G401.6 (cell line): ENCODE measurements at regions not wholly inside any gene's neighbourhood (a gene's known extent, or its start where the extent isn't known, plus 50 kb on each side); places are given as distances from the start of the nearest gene placed in this dataset.
"Not testable (repeated sequence)": the region's sequence is repeated elsewhere in the genome, so short reads cannot be mapped to it uniquely, and the experiment has no call there.

Experiments
- FAIRE-seq: peaks from 2 replicates; lab custom pipeline; 2012; peaks lifted over from hg19 to GRCh38; lab: Jason Lieb, UNC

DNA sequence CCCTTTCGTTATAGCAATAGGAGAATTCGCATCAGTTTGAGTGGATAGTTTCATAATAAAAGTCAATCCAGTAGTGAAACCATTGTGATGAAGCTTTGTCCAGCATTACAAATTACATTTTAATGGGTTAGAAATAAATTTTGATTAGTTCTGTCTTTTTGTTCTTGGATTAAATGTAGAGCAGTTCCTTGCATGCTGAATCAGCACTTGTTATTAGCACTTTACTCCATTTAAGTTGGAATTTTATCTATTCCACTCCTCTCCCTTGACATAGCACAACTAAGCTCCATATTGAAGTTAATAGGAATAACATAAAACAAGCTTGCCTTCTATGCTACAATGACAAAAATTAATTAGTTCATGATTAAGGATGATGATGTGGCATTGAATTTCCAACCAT, 624.1 kb downstream of the CCDC85A start:
- no peak for FAIRE-seq

DNA sequence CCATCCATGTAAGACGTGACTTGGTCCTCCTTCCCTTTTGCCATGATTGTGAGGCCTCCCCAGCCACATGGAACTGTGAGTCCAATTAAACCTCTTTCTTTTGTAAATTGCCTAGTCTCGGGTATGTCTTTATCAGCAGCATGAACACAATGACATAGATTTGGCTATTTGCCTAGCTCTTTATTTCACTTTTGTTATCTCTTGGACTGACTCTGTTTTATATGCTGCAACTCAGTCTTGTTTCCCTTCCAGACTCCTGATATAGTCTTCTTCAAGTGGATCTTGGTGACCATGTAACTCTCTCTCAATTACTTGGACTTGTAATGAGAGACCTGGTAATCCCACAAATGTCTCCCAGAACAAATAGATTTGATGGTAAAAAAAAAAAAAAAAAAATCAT, 627.6 kb downstream of the CCDC85A start:
- FAIRE-seq, result no peak

- FAIRE-seq, result no peak
Measured at GRCh38 chr2:56812432-56812831, 628.6 kb downstream of the CCDC85A start.

DNA sequence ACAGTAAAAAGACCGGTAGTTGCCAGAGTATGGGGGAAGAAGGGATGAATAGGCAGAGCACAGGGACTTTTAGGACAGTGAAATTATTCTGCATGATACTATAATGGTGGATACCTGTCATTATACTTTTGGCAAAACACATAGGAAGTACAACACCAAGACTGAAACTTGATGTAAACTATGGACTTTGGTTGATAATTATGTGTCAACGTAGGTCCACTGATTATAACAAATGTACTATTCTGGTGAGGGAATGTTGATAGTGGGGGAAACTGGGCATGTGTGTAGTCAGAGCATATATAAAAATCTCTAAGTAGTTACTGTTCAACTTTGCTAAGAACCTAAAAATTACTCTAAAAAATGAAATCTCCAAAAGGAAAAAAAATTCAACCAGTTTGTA, 629.7 kb downstream of the CCDC85A start:
- no peak for FAIRE-seq

DNA sequence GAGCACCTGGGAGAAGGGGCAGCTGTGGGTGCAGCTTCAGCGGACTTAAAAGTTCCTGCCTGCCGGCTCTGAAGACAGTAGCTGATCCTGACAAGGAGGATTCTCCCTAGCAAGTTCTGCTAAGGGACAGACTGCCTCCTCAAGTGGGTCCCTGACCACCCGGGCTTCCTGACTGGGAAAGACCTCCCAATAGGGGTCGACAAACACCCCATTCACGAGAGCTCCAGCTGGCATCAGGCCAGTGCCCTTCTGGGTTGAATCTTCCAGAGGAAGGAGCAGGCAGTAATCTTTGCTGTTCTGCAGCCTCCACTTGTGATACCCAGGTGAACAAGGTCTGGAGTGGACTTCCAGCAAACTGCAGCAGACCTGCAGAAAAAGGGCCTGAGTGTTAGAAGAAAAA, 632.9 kb downstream of the CCDC85A start:
- FAIRE-seq, result no peak

GRCh38 chr2:56831780-56832179, 648.0 kb downstream of the CCDC85A start:
- FAIRE-seq, result no peak

DNA sequence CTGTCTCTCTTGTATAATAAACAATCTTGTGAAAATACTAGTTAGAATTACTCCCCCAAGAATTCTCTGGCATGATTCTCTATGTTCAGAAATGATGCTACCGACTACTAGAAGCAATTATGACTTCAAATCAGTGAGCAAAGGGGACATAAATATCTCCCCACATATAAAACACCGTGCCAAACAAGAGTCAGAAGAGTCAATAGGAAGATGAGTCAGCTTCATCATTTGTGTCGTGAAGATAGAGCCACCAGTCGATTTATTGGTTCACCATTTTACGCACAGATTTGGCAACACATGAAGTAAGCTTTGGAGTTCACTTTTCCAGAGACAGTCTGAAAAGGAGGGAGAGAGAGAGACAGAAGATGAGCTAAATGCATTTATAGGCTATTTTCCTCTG, 650.9 kb downstream of the CCDC85A start:
- FAIRE-seq, result no peak

- not testable (repeated sequence) for FAIRE-seq
Measured at GRCh38 chr2:56840009-56840408, 656.2 kb downstream of the CCDC85A start.

GRCh38 chr2:56860991-56861390, 677.2 kb downstream of the CCDC85A start:
- FAIRE-seq, result no peak

DNA sequence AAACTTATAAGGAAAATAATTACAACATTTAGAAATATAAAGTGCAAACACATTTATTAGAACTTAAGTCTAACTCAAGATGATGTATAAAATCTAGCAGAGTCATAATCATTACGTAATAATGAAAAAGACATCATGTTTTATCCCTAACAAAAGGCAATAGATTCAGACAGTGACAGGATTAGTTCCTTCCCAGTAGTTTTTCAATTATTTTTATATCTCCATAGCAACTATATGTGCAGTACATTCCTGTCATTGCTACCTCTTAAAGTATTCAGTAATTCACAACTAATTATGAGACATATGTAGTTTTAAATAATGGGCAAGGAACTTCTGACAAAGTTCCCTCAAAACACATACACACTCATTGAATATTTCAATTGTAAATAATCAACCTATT, 687.9 kb downstream of the CCDC85A start:
- no peak for FAIRE-seq

DNA sequence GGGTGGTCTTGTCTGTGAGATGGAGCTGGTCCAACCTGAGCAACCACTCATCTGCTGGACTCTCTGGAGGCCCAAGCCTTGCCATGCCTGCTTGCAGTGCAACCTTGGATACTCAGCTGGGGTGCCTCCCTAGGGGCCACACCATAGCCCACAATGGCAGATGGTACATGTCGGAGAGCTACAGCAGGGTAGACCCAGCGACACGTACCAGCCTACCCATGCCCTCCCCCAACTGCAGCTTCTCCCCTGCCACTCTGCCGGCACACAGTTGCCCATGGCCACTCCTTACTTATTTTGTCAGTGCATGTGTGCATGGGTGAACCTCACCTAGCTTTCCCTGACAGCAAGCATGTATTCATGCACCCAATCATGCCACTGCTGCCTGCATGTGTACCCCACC, 690.9 kb downstream of the CCDC85A start:
- no peak for FAIRE-seq

- no peak for FAIRE-seq
Measured at GRCh38 chr2:56889738-56890137, 705.9 kb downstream of the CCDC85A start.

DNA sequence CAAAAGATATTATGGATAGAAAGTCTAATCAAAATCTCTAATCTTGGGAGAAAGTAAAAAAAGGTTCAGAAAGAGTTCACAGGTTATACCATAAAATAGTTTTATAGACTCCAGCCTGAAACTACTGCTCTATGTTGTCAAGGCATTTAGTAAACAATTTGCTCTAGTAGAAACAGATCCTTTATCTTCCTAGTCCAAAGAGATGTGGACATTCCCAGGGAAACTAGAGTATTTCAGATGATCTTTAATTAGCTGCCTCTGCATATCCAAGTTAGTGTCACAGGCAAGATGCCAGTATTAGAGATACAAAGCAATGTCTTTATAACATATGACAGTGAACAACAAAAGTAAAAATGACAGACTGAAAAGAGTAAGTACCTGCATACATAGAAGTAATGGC, 708.6 kb downstream of the CCDC85A start:
- FAIRE-seq, result no peak

DNA sequence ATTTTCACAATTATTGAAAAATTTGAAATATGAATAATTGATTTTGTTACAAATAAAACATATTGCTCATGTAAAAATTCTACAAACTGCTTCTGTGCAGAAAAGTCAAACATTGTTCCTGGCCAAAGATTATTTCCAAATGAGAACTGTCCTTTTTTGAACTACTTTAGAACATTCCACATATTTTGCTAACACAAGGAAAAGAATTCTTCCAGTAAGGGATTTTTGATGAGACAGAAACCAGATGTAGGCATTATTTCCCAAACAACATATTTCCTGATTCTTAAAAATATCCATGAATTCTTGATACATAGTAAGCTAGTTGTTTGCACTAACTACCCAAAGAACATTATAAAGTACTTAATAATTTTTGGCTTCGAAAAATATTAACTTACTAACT, 715.2 kb downstream of the CCDC85A start:
- peak; percentile 8 for FAIRE-seq

DNA sequence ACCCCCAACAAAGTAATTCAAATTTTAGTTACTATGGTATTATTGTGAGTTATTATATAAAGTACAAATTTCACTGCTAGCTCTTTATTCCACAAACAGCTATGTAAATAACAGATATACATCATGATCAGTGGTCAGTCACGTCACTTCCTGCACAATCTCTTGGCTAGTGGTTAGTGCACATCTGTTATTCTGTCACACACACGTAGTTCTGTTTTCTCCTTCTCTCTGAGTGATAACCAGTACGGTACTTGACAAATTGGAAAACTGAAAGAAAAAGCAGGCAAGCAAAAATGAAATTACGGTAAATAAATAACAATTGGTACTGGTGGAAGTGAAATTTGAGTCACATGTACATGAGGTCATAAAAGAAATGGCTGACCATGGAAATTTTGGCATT, 728.7 kb downstream of the CCDC85A start:
- FAIRE-seq, result no peak

GRCh38 chr2:56918790-56919189, 735.0 kb downstream of the CCDC85A start:
- no peak for FAIRE-seq

GRCh38 chr2:56933976-56934375, 750.2 kb downstream of the CCDC85A start:
- no peak for FAIRE-seq

DNA sequence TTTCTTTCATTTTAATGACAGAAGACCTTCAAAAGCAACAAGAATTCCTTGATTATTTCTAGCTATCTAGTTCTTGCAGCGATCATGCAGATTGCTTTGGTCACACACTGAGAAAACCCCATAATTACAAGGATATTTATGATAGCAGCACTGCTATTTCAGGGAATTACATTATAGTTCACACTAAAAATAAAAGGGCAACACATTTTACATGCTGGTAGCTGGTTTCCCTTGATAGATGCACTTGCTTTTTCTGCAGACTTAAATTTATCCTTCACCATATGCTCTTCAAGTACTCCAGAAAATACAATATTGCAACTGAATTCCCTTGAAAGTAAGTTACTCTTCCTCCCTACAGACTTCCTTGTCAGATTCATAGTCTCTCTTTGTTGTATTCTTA, 751.1 kb downstream of the CCDC85A start:
- FAIRE-seq, result no peak

DNA sequence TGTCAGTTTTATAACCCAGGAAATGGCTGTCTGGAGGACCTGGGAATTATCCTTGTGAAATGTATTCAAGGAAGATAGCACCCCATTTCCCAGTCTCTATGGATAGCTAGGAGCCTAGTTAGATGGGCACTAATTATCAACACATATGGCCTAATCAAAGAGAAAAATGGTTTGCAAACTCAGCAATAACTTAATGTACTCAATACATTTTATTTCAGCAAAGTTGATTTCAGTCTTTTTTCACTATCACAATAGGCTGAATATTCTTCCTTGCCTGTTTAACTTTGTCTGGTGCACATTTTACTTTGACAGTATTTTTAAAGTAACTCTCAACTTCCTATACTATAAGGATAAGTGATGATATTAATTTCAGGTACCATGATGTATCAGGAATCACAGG, 756.3 kb downstream of the CCDC85A start:
- FAIRE-seq, result no peak

- FAIRE-seq, result no peak
Measured at GRCh38 chr2:56952871-56953270, 769.1 kb downstream of the CCDC85A start.

GRCh38 chr2:56960581-56960980, 776.8 kb downstream of the CCDC85A start:
- FAIRE-seq, result no peak

- FAIRE-seq, result no peak
Measured at GRCh38 chr2:56962673-56963072, 778.9 kb downstream of the CCDC85A start.

GRCh38 chr2:56969513-56969912, 785.7 kb downstream of the CCDC85A start:
- no peak for FAIRE-seq

- no peak for FAIRE-seq
Measured at GRCh38 chr2:56971383-56971974, 787.7 kb downstream of the CCDC85A start.

DNA sequence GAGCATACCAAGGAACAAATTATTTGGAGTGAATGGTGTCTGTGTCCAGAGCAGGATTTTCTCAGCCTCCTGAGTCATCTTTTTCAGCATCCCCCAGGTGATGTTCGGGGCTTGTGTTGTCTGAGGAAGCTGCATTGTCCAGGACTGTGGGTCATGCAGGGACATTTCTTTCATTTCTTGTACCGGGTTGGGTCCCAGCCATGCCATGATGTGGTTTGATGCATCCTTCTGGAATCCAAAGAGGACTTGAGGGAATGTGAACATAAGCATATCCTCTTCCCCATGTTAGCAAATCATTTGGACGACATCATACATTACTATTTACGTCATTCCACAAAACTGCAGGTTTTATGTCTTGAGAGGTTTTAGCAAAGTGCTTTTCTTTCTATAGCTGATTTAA, 797.8 kb downstream of the CCDC85A start:
- FAIRE-seq, result no peak
